Chondrocyte (in vitro differentiated cells): ENCODE measurements at regions not wholly inside any gene's neighbourhood (a gene's known extent, or its start where the extent isn't known, plus 50 kb on each side); places are given as distances from the start of the nearest gene placed in this dataset.

Experiments
- DNase-seq: peaks from one replicate; pipeline ENCODE4 v3.0.0; 2021; ENCODE audit warnings: mixed read lengths, low spot score
- H3K27ac Mint-ChIP-seq: one replicate; pipeline ENCODE4 v1.8.0; 2021; ENCODE audit warnings: mild to moderate bottlenecking, moderate library complexity, mixed read lengths; ENCODE audit not compliant: unreplicated experiment
- H3K27me3 Mint-ChIP-seq: 2 replicates; pipeline ENCODE4 v1.8.0; 2021; ENCODE audit warnings: low read depth, mixed read lengths
- H3K36me3 Mint-ChIP-seq: 2 replicates; pipeline ENCODE4 v1.8.0; 2021; ENCODE audit warnings: low read depth, mixed read lengths
- H3K4me1 Mint-ChIP-seq: 2 replicates; pipeline ENCODE4 v1.8.0; 2021; ENCODE audit warnings: low read depth, mild to moderate bottlenecking, mixed read lengths
- H3K4me3 Mint-ChIP-seq: one replicate; pipeline ENCODE4 v1.8.0; 2021; ENCODE audit warnings: mild to moderate bottlenecking, moderate library complexity, mixed read lengths; ENCODE audit not compliant: unreplicated experiment
- H3K9me3 Mint-ChIP-seq: 2 replicates; pipeline ENCODE4 v1.8.0; 2021; ENCODE audit warnings: low read depth, mixed read lengths
- CTCF ChIP-seq: fragments of 200-600 bp; sonication (generic); IDR thresholded peaks from 2 replicates; pipeline ENCODE4 v1.5.0; 2021; ENCODE audit warnings: antibody characterized with exemption, mild to moderate bottlenecking, moderate library complexity

- DNase-seq: no peak
- H3K4me1 Mint-ChIP-seq: peaks cover 1% of the 10 kb centered on the region
- H3K4me3 Mint-ChIP-seq: no peak overlapping the region
- no peak overlapping the region for H3K27ac Mint-ChIP-seq
- H3K27me3 Mint-ChIP-seq: no peaks in the 10 kb centered on the region
- H3K36me3 Mint-ChIP-seq: no peaks in the 10 kb centered on the region
- H3K9me3 Mint-ChIP-seq: peaks cover 18% of the 10 kb centered on the region
- TF ChIP-seq CTCF: no peak
Observed at GRCh38 chr5:61697809-61698558, 365.9 kb downstream of the ZSWIM6 start.

DNA sequence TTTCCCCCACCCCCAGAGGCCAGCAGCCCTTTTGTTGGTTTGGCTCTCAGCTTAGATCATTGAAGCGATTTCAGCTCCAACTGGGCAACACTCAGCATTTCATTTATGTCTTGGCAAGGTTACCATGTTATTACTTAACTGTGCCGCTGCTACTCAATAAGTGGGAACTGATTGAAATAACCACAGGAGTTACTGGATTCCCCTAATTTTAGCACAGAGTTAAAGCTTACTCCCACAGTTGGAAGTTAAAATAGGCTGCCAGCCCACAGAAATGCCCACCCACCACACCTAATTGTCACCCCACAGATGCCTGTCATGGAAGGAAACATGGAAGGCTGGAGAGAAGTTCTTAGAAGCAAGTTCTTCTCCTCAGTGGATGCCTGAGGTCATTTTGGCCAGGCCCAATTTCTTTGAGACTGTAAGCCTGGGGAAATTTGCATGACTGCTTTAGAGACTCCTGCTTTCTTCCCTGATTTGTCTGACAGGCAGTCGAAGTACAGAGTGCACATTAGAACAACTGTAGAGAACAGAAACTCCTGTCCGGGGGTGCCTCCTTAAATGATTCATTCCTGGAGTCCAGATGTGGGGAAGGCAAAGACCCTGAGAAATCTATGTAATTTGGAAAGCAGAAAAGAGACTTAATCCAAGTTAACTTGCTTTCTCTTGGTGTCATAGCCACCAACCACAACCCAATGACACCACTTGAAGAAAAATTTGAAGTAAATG, 370.0 kb downstream of the ZSWIM6 start:
- Mint-ChIP-seq H3K9me3 (no peaks in the 10 kb centered on the region), H3K27me3 (no peaks in the 10 kb centered on the region), H3K27ac (no peak overlapping the region), H3K4me3 (no peak overlapping the region), H3K36me3 (no peaks in the 10 kb centered on the region), H3K4me1 (peaks cover 3% of the 10 kb centered on the region)
- no peak for TF ChIP-seq CTCF
- no peak for DNase-seq

DNA sequence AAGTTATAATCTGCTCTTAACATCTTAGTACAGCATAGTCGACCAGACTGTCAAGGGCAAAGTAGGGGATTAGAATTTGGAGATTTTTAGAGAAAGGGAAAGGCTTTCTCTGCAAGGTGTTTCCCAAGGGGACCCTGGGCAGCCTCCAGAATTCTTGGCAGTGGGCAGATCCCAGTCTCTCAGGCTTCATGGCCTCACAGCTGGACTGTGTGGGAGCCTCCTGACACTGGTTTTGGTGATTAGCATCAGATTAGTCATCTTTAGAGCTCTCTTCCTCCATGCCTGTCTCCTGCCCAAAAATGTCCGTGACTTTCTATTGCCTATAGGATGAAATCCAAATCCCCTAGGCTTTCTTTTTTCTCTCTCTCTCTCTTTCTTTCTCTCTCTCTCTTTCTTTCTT, 370.7 kb downstream of the ZSWIM6 start:
- no peaks in the 10 kb centered on the region for H3K36me3 Mint-ChIP-seq
- H3K4me3 Mint-ChIP-seq: no peak overlapping the region
- peaks cover 3% of the 10 kb centered on the region for H3K4me1 Mint-ChIP-seq
- DNase-seq: no peak
- no peak overlapping the region for H3K27ac Mint-ChIP-seq
- no peaks in the 10 kb centered on the region for H3K9me3 Mint-ChIP-seq
- no peaks in the 10 kb centered on the region for H3K27me3 Mint-ChIP-seq
- no peak for TF ChIP-seq CTCF

- no peak for TF ChIP-seq CTCF
- Mint-ChIP-seq H3K27me3 (no peaks in the 10 kb centered on the region), H3K36me3 (no peaks in the 10 kb centered on the region), H3K4me3 (no peak overlapping the region), H3K4me1 (peaks cover 3% of the 10 kb centered on the region), H3K27ac (no peak overlapping the region), H3K9me3 (no peaks in the 10 kb centered on the region)
- DNase-seq: no peak
Observed at GRCh38 chr5:61704289-61704688, 372.2 kb downstream of the ZSWIM6 start.

DNA sequence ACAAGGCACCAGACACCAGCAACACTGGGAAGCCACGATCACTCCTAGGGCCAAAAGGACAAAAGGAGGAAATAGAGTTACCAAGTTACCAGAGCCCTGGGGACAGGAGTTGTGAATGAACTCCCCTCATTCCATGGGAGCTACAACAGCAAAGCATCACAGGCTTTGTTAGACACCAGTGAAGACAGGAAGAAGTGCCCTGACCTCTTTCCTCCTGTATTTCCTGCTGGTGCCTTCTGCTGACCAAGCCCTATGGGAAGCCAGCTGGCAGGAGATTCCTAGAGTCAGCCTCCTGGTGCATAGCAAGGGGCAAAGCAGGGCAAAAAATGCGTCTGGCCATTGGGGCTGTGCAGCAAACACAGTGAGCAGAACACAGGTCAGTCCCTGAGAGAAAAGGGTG, 374.7 kb downstream of the ZSWIM6 start:
- no peak overlapping the region for H3K4me3 Mint-ChIP-seq

More for the DNA sequence above, 374.7 kb downstream of the ZSWIM6 start:
- no peak for TF ChIP-seq CTCF
- Mint-ChIP-seq H3K27me3 (no peaks in the 10 kb centered on the region), H3K27ac (no peak overlapping the region), H3K9me3 (peaks cover 11% of the 10 kb centered on the region), H3K36me3 (no peaks in the 10 kb centered on the region), H3K4me1 (peaks cover 3% of the 10 kb centered on the region)
- no peak for DNase-seq
